Lung (tissue), 11 donors: ENCODE measurements at regions not wholly inside any gene's neighbourhood (a gene's known extent, or its start where the extent isn't known, plus 50 kb on each side); places are given as distances from the start of the nearest gene placed in this dataset.

ENCODE experiments used
- ATAC-seq: fragments of 200-7000 bp; cut with Tn5 transposase; one replicate; pipeline ENCODE4 v1.9.1; 2020; ENCODE audit warnings: moderate number of reproducible peaks; ENCODE audit not compliant: insufficient read depth, low FRiP score
- DNase-seq, 3 donors: peaks; one replicate each; pipeline ENCODE4 v3.0.0-alpha.2; 2013 to 2017
- H3K27ac ChIP-seq, 2 donors: one replicate each; pipeline ENCODE4 v1.5.1; 2013; ENCODE audit warnings: mild to moderate bottlenecking in 2 of 2, moderate library complexity in 2 of 2, control low read depth in 1 of 2, inconsistent platforms in 1 of 2, low read depth in 1 of 2, low read length in 1 of 2
- H3K27me3 ChIP-seq, 3 donors: one replicate each; pipeline ENCODE4 v1.5.1; 2013; ENCODE audit warnings: low read length in 2 of 3; ENCODE audit not compliant: control insufficient read depth in 3 of 3, insufficient read depth in 3 of 3
- H3K36me3 ChIP-seq, 4 donors: one replicate each; pipeline ENCODE4 v1.5.1; 2013; ENCODE audit warnings: low read length in 4 of 4, mild to moderate bottlenecking in 1 of 4, moderate library complexity in 1 of 4; ENCODE audit not compliant: control insufficient read depth in 4 of 4, insufficient read depth in 4 of 4
- H3K4me1 ChIP-seq, 5 donors: one replicate each; pipeline ENCODE4 v1.5.1; 2013; ENCODE audit warnings: low read length in 5 of 5, mild to moderate bottlenecking in 2 of 5, moderate library complexity in 1 of 5; ENCODE audit not compliant: control insufficient read depth in 5 of 5, insufficient read depth in 5 of 5
- H3K4me3 ChIP-seq: one replicate; pipeline ENCODE4 v1.5.1; 2013; ENCODE audit warnings: mild to moderate bottlenecking, control low read depth, moderate library complexity
- H3K9ac ChIP-seq, 2 donors: one replicate each; pipeline ENCODE4 v1.5.1; 2013; ENCODE audit warnings: low read length in 2 of 2, control low read depth in 1 of 2; ENCODE audit not compliant: insufficient read depth in 1 of 2
- H3K9me3 ChIP-seq, 4 donors: one replicate each; pipeline ENCODE4 v1.5.1; 2013; ENCODE audit warnings: low read length in 3 of 4, mild to moderate bottlenecking in 1 of 4, moderate library complexity in 1 of 4; ENCODE audit not compliant: control insufficient read depth in 4 of 4, insufficient read depth in 3 of 4
- WGBS, 2 donors: extraction: QIAGEN DNeasy Blood & Tissue Kit; methylation state at CpG; one replicate each; pipeline ENCODE4 v1.1.7; 2013; 5-methylcytosine and 5-hydroxymethylcytosine counted together
- TF ChIP-seq, protein P1 (sequence below): IDR thresholded peaks from 2 replicates; pipeline ENCODE4 v1.5.1; 2012; ENCODE audit warnings: mild to moderate bottlenecking; ENCODE audit errors: control extremely low read depth, extremely low read depth
- donor health status: control.
- donor health status: control.
- donor health status: Bipolar disorder and iron deficiency.
- donor health status: healthy.
- donor health status: DM: yes; HTN: yes; CAD: no.

- Histone ChIP-seq H3K9ac (no peak overlapping the region), H3K9me3 (peaks cover 0 to 4% (median 0%) of the 10 kb centered on the region in 4 donors), H3K36me3 (no peaks in the 10 kb centered on the region), H3K4me3 (no peak overlapping the region), H3K27me3 (no peaks in the 10 kb centered on the region), H3K4me1 (no peaks in the 10 kb centered on the region), H3K27ac (no peak overlapping the region)
- ATAC-seq = no peak
- TF ChIP-seq, protein P1, sequence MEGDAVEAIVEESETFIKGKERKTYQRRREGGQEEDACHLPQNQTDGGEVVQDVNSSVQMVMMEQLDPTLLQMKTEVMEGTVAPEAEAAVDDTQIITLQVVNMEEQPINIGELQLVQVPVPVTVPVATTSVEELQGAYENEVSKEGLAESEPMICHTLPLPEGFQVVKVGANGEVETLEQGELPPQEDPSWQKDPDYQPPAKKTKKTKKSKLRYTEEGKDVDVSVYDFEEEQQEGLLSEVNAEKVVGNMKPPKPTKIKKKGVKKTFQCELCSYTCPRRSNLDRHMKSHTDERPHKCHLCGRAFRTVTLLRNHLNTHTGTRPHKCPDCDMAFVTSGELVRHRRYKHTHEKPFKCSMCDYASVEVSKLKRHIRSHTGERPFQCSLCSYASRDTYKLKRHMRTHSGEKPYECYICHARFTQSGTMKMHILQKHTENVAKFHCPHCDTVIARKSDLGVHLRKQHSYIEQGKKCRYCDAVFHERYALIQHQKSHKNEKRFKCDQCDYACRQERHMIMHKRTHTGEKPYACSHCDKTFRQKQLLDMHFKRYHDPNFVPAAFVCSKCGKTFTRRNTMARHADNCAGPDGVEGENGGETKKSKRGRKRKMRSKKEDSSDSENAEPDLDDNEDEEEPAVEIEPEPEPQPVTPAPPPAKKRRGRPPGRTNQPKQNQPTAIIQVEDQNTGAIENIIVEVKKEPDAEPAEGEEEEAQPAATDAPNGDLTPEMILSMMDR = no peak
- 95 to 97% methylated on average over 12 of the region's 12 CpGs for WGBS, 2 donors
- DNase-seq = no peak
Measured at GRCh38 chr22:48558016-48558415, 1269.7 kb downstream of the BRD1 start.

DNA sequence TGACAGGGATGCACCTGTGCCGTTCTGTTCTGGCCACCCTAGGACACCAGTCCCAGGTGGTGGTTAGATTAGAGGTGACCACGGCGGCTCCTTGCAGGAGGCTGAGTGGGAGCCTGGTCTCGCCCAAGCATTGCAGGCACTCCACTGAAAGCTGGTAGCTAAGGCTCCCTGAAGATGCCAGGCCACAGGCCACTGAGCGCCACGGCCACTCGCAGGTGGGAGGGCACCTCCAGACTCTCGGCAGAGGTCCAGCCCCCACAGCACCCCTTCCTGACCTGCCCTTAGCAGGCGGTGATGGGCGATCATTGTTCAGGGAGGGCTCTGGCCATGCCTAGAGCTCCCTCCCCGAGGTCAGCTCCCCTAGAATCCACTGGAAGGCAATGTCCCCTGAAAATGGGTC lies 1270.2 kb downstream of the BRD1 start:
- Histone ChIP-seq H3K9ac (no peak overlapping the region), H3K4me1 (no peaks in the 10 kb centered on the region), H3K27ac (no peak overlapping the region), H3K27me3 (no peaks in the 10 kb centered on the region), H3K9me3 (peaks cover 0 to 4% (median 0%) of the 10 kb centered on the region in 4 donors), H3K4me3 (no peak overlapping the region), H3K36me3 (no peaks in the 10 kb centered on the region)
- ATAC-seq (no peak), DNase-seq (no peak)
- TF ChIP-seq, protein P1 = no peak
- WGBS, 2 donors = 94% methylated on average over 11 of the region's 11 CpGs

- no peak overlapping the region for H3K27ac ChIP-seq
- 90 to 93% methylated on average over 12 of the region's 12 CpGs for WGBS, 2 donors
- ATAC-seq = no peak
- TF ChIP-seq, protein P1 = no peak
- H3K9me3 ChIP-seq = peaks cover 0 to 5% (median 0%) of the 10 kb centered on the region in 4 donors
- H3K4me1 ChIP-seq = no peaks in the 10 kb centered on the region
- H3K9ac ChIP-seq = no peak overlapping the region
- H3K4me3 ChIP-seq = no peak overlapping the region
- H3K36me3 ChIP-seq = no peaks in the 10 kb centered on the region
- DNase-seq = no peak
- H3K27me3 ChIP-seq = no peaks in the 10 kb centered on the region
Measured at GRCh38 chr22:48556751-48557150, 1270.9 kb downstream of the BRD1 start.

DNA sequence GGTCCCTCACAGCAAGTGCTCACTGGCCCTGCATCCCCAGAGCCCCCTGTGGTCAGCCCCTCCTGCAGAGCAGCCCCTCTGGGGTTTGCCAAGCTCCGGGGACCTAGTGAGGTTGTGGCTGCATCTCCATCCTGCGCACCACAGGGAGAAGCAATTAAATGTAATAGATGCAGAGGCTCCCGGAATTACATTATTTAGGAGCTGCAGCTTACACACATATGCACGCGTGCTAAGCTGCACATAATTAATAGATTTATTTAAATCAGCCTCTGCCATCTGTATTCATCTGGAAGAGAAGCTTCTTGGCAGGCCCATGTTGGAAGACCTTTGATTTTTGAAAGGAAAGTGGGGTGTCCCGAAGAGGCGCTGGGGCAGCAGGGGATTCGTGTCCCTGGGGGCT lies 1271.5 kb downstream of the BRD1 start:
- DNase-seq = no peak
- no peaks in the 10 kb centered on the region for H3K4me1 ChIP-seq
- H3K4me3 ChIP-seq = no peak overlapping the region
- peaks cover 0 to 5% (median 0%) of the 10 kb centered on the region in 4 donors for H3K9me3 ChIP-seq
- TF ChIP-seq, protein P1 = no peak
- ATAC-seq = no peak
- 93% methylated on average over 8 of the region's 8 CpGs for WGBS, 2 donors
- H3K27me3 ChIP-seq = no peaks in the 10 kb centered on the region
- H3K27ac ChIP-seq = no peak overlapping the region
- H3K9ac ChIP-seq = no peak overlapping the region
- no peaks in the 10 kb centered on the region for H3K36me3 ChIP-seq
